ENCODE measurements at regions not wholly inside any gene's neighbourhood (a gene's known extent, or its start where the extent isn't known, plus 50 kb on each side); places are given as distances from the start of the nearest gene placed in this dataset.

DNA sequence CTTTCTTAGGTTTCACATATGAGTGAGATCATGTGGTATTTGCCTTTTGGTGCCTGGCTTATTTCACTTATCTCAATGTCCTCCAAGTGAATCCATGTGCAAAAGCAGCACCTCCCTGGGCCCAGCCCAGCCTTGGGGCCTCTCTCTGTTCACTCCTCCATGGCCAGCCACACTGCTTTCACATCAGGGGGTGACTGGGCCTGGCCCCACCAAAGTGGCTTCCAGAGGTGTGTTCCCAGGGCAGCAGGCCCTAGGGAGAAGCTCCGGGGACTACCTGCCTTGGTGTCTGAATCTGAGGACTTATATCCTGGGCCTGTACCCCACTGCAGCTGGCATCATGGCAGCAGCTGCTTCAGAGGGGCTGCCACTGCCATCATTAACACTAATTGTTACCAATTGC lies 829.9 kb upstream of the SLITRK5 start:
- DNase-seq (ENCODE audit: low read depth, low spot score) = no peak
- Histone ChIP-seq H4K20me1 (replicated peaks; ENCODE audit: control insufficient read depth, extremely low read depth, insufficient read depth, low read length) (no peaks in the 10 kb centered on the region), H3K4me2 (ENCODE audit: insufficient read depth, low read length) (no peak overlapping the region), H2AFZ (ENCODE audit: low read depth, low read length) (no peak overlapping the region), H3K4me3 (replicated peaks in 1 of 3; ENCODE audit: insufficient read depth in 1 of 3, low read depth in 1 of 3, low read length in 3 of 3) (no peak overlapping the region), H3K27me3 (ENCODE audit: control insufficient read depth in 2 of 2, insufficient read depth in 2 of 2, low read length in 2 of 2) (no peaks in the 10 kb centered on the region), H3K27ac (ENCODE audit: insufficient read depth, low read depth, low read length) (no peak overlapping the region), H3K36me3 (ENCODE audit: control insufficient read depth in 2 of 2, extremely low read depth in 1 of 2, insufficient read depth in 2 of 2, low read length in 2 of 2) (no peaks in the 10 kb centered on the region), H3K9me3 (replicated peaks; ENCODE audit: control insufficient read depth, insufficient read depth, low read length) (peaks cover 7% of the 10 kb centered on the region), H3K4me1 (ENCODE audit: control insufficient read depth, extremely low read depth, insufficient read depth, low read length) (no peaks in the 10 kb centered on the region), H3K9ac (replicated peaks; ENCODE audit: extremely low read depth, insufficient read depth, low read length) (no peak overlapping the region), H3K9me1 (replicated peaks; ENCODE audit: control insufficient read depth, extremely low read depth, insufficient read depth, low read length) (no peaks in the 10 kb centered on the region), H3K79me2 (ENCODE audit: control insufficient read depth, insufficient read depth, low read length) (no peaks in the 10 kb centered on the region)
- POLR2A ChIA-PET = no interaction called here
- intact Hi-C loops (cut with micrococcal nuclease) (no loop called here), dilution Hi-C loops (cut with MboI; ENCODE audit: extremely low pct_ligation_motif_present, low sequenced_read_pairs) (no loop called here)
- TF ChIP-seq MYC (IDR thresholded peaks at IDR 0.05; ENCODE audit: low read depth, low read length) = no peak
- no peak for TF ChIP-seq GATA2 (IDR thresholded peaks at IDR 0.05; ENCODE audit: insufficient read depth, insufficient read length, low read depth, low read length)
- no peak for TF ChIP-seq POLR2AphosphoS5 (IDR thresholded peaks at IDR 0.05; ENCODE audit: insufficient read depth, low read depth, low read length)
- TF ChIP-seq EZH2 (IDR thresholded peaks at IDR 0.05; ENCODE audit: borderline replicate concordance, low read depth, low read length, severe bottlenecking) = no peak
- no peak for TF ChIP-seq POLR2A (IDR thresholded peaks at IDR 0.05; ENCODE audit: low read depth, low read length)
- TF ChIP-seq JUN (IDR thresholded peaks at IDR 0.05; ENCODE audit: borderline replicate concordance, insufficient read depth, insufficient read length, low read depth) = no peak
- TF ChIP-seq FOS (IDR thresholded peaks at IDR 0.05; ENCODE audit: borderline replicate concordance, insufficient read depth, low read length) = no peak
- no peak for TF ChIP-seq MAX (IDR thresholded peaks at IDR 0.05; ENCODE audit: insufficient read depth, insufficient read length)
- TF ChIP-seq CTCF (IDR thresholded peaks at IDR 0.05; ENCODE audit: extremely low read depth in 1 of 2, insufficient read depth in 1 of 2, low read depth in 1 of 2, low read length in 2 of 2) = no peak
- BruUV-seq (replicated peaks) = no TSS peak
- CTCF ChIA-PET = no interaction called here
- no peak for FAIRE-seq
